Lung microvascular endothelial cell (primary cell): ENCODE measurements at regions not wholly inside any gene's neighbourhood (a gene's known extent, or its start where the extent isn't known, plus 50 kb on each side); places are given as distances from the start of the nearest gene placed in this dataset.

Experiments used
- DNase-seq, 2 donors: peaks; one replicate each; pipeline versions ENCODE4 v3.0.0 to v3.0.0-alpha.2; 2010; ENCODE audit warnings: low read depth in 2 of 2

DNA sequence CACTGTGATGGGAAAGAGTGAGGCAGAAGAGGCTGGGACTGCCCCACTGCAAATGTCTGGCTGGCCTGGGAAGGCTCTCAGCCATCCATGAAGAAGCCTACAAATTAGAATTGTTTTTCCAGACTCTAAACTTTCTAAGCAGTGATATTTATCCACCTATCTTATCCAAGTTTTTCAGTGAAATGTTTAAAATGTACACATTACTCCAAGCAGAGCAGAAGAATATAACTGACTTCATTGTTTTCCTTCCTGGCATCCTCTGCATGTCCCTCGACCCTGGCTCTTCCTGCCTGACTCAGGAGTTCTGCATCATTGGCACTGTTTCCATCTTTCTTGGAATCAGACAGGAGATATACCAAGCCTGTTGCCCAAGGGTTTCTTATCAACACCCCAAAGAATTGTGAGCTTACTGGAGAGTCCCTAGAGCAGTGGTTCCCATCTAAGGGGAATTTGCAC lies 401.5 kb upstream of the PROK2 start:
- peak in 1 of 2 donors; percentile 70 for DNase-seq

GRCh38 chr3:72185549-72186399 lies 400.8 kb upstream of the PROK2 start:
- peak; percentile 51 to 72 for DNase-seq

- no peak for DNase-seq
These were observed 398.5 kb upstream of the PROK2 start for GRCh38 chr3:72183489-72183888.

DNA sequence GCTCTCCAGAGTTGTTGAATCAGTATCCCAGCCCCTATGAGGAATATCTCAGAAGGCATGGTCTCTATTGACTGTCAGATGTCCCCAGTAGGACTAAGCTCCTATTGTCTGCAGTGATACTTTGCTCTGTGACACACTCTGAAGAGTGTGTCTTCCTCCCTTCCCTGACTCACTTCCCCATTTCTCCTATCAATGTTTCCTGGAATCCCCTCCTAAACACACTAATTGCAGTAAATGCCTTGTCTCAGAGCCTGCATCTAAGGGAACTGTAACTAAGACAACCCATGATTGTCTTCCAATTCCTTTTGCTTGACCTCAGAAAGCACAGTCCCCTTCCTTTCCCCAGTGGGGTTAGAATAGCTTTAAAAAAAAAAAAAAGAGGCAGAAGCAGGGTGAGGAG lies 397.3 kb upstream of the PROK2 start:
- peak in 1 of 2 donors; percentile 9 for DNase-seq

GRCh38 chr3:72181251-72181650 lies 396.3 kb upstream of the PROK2 start:
- peak in 1 of 2 donors; percentile 29 for DNase-seq

DNA sequence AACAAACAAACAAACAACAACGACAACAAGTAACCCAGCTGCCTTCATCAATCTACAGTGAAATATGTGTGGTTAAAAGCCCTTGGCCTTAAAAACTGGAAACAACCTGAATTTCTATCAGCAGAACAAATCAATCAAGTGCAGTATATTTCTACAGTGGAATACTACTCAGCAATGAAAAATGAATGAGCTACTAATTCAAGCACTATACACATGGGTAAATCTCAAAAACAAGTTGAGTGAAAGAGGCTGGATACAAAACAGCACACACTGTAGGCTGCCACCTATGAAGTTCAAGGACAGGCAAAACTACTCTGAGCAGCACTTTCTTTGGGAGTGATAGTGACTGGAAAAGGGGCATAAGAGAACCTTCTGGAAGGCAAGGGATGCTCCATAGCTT lies 395.5 kb upstream of the PROK2 start:
- no peak for DNase-seq

GRCh38 chr3:72179107-72179464 lies 394.1 kb upstream of the PROK2 start:
- DNase-seq: no peak

DNA sequence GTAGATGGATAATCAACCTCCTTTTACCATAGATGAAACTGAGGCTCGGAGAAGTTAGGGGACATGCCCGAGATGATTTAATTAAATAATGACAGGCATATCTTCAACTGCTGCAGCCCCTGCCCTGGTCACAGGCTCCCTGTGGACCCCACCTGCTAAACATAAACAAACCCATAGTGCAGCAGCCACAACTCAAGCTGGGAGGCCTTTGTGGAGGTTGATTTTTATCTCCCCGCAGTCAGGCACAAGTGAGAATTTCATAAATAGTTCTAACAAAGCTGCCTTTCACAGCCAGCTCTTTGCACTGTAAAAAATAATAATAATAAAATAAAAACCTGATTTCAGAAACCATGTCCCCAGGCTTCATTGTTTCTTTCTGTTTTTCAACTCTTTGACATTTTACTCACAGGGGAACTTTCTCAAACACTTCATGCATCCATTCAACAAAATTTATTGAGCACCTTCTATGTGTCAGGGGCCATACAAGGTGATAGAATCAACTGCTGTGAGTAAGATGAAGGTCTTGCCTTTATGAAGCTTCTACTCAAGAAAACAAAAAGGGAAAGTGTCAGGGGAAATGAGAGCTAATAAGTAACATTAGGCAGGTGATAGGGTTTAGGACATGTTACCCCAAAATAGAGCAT lies 393.6 kb upstream of the PROK2 start:
- DNase-seq: no peak

DNA sequence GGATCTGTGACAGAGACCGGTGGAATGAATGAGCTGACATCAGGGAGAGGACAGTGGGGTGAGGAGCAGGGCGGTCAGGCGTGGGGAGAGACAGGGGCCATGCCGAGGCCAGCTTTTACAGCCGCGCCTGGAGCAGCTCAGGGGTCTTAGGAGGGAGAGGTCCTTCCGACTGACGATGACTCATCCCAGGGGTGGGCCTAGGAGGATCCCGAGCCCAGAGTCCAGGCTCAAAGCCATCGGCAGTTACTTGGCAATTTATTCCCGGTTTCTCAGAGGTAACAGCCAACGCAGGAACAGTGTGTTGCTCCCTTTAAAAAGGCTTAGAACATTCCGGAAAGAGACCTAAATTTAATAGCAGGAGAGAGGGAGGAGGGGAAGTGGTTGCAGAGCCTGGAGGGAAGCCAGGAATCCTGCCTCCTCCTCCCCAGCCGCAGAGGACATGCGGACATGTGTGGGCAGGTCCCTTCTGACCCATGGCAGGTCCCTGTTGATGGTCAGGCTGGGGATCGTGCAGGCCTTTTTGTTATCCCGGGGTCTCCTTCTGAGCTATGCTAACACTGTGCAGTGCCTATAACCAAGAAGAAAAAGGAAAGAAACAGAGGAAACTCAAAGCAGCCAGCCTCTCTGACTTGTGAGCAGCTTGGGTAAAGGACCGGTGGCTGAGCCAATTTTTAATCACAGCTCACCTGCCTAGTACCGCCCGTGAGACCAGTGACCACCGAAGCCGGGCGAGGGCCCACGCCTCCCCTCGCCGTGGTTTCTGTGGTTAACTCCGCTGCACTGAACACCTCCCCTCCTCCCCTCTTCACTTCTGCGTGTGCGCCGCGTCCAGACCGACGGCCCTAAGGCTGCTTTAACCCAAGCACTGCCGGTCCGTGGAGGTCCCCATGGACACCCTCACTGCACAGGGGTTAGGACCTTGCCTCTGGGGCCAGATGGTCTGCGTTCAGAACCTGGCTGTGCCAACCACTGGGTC lies 392.4 kb upstream of the PROK2 start:
- DNase-seq: peak; percentile 15 to 64

DNA sequence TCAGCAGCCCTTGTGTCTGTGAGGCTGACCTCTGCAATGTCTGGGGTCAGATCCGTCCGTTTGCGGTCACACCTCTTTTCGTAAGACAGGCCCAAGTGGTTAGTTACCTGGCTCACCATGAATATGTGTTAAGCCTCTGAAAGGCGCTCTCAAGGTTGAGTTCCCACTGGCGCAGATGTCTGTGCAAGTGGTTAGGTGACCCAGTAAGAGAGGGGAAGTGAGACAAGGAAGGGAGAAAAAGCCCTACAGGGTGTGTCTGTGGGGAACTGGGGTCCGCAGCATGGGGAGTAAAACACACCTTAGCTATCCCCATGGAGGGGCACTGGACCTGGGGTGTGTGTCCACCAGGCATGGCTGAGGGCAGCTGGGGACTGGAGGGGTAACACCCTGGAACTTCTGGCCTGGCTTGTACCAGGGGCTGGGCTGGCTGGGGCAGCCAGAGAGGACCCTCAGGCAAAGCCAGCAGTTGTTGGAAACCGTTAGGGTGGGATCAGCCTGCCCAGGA lies 391.6 kb upstream of the PROK2 start:
- no peak for DNase-seq

GRCh38 chr3:72175296-72175858 lies 390.4 kb upstream of the PROK2 start:
- no peak for DNase-seq

DNA sequence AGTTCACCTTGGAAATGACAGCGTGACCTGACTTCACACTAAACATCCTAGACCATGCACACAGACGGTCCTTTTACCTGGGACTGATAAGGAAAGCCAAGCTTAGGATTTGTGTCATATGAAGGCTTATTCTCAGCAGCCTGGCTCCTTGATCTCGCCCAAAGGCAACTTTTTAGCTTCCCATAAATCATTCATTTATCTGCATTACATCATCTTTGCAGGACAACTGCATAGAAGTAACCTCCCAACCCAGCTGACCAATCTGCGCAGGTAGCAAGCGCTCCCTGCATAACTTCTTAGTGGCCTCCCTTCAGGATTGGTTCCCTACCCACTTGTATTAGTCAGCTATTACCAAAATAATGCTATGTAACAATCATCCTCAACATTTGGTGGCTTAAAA lies 389.9 kb upstream of the PROK2 start:
- no peak for DNase-seq

DNA sequence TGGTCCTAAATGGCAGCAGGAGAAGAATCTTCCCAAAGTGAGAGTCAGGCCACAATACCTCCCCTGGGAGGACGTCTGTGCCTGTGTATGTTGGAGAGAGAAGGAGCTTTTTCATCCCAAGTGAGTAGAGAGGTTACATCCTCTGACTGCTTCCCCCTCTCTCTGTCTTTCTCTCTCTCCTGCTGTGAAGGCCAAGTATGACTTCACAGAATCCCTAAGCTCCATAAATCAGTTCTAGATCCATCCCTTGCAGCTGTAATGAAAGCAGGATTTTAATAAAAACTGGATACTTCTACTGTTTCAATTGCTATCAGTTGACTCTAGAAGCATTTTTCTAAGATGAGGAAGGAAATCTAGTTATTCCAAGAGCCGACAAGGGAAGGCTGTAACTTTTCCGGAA lies 389.1 kb upstream of the PROK2 start:
- no peak for DNase-seq

- DNase-seq: no peak
These were observed 387.0 kb upstream of the PROK2 start for GRCh38 chr3:72171946-72172345.

- DNase-seq: no peak
These were observed 386.5 kb upstream of the PROK2 start for GRCh38 chr3:72171463-72171881.

DNA sequence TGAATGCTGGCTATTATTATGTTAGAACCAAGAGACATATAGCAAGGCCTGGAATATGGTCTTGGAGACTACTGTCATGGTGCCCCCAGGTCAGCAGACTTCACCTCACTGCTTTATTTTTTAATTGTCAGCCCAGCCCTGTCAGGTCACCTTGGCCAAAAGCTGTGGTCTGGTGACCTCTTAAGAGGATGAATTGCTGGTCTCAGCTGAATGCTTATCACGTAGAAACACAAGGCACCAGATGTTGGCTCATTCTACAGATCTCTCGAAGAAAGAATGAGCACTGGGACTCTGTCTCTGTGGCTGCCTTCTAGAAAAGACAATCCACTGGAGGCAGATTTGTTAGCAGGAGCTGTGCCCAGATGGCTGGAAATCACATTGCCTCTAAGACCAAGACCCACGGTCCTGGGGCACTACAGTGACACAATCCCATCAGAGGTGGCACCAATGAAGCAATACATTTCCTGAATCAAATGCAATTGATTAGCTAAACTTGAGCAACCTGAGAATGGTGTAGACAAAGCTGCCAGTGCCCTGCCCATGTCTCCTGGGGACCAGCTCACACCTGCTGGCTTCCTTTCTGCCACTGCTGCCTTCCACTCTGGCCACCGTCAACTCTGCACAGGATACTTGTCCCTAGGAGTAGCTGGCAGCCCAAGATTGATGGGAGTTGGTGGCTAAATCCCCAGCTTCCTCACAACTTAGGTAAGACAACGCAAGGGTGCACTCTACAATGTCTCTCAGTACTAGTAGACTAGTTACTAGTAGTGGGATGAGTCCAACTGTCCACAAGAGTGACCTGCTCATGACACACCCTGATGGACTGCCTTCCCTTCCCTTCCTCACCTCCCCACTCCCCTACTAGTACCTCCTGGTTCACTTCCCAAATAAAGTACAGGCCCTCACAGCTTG lies 384.9 kb upstream of the PROK2 start:
- DNase-seq: no peak

- no peak for DNase-seq
These were observed 384.2 kb upstream of the PROK2 start for GRCh38 chr3:72169120-72169519.

DNA sequence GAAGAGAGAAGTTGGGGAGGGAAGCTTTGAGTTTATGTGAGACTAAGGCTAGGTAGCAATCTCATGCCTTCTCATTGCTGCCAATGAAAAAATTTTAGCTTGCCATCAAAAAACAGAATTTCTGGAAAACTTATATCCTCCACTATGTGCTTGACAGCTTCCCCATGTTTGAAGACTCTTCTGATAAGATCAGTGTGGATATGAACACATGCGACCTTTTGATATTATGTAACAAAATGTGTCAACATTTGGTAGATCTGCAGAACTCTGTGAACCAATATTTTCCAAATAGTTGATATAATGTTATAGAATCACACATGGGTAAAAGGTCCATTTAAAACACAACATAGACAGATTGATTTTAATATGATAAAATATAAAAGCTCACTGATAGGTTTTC lies 380.9 kb upstream of the PROK2 start:
- DNase-seq: no peak

DNA sequence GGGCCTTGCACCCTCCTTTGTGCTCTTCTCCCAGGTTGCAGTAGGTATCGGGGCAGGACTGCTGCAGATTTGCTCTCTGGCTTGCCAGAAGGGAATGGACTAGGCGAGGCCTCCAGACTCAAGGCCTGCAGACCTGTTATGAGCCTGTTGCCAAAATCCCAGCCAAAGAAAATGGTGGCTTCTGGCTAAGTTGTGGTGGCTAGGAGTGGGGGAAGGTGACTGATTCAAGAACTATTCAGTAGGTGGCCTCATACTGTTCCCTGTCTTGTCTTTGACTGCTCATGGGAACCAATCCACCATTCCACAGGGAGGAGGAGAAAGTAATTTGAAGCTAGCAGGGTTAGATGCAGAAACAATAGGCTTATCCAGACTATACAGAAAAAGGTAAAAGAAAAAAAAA lies 380.4 kb upstream of the PROK2 start:
- no peak for DNase-seq

- DNase-seq: no peak
These were observed 379.7 kb upstream of the PROK2 start for GRCh38 chr3:72164635-72164978.
